H1 (cell line): ENCODE measurements at regions not wholly inside any gene's neighbourhood (a gene's known extent, or its start where the extent isn't known, plus 50 kb on each side); places are given as distances from the start of the nearest gene placed in this dataset.

ENCODE experiments used
- CTCF ChIA-PET: fragments of 300-600 bp; sonication (Branson Sonifier 250); formaldehyde crosslinking; loops from one replicate; lab custom pipeline; 2021; ENCODE audit not compliant: partially characterized antibody; lab: Charles Lee
- POLR2A ChIA-PET: fragments of 300-600 bp; sonication (Branson Sonifier 250); formaldehyde crosslinking; loops from one replicate; lab custom pipeline; 2021; ENCODE audit warnings: inconsistent platforms; ENCODE audit not compliant: partially characterized antibody; lab: Charles Lee
- DNase-seq, 2 experiments: peaks; one replicate each; pipeline versions ENCODE4 v3.0.0 to v3.0.0-alpha.2; 2010 to 2022; ENCODE audit warnings: low spot score in 2 of 2, low read depth in 1 of 2, mixed read lengths in 1 of 2
- FAIRE-seq: peaks from 2 replicates; lab custom pipeline; 2011; peaks lifted over from hg19 to GRCh38; lab: Jason Lieb, UNC
- H2AFZ ChIP-seq: 2 replicates; pipeline ENCODE4 v1.8.1; 2012; ENCODE audit warnings: low read length, inconsistent platforms
- H2AK5ac ChIP-seq: 2 replicates; pipeline ENCODE4 v1.6.1; 2013; ENCODE audit warnings: low read depth, low read length
- H2BK120ac ChIP-seq: replicated peaks from 2 replicates; pipeline ENCODE3; 2013; ENCODE audit warnings: low read depth, low read length, inconsistent platforms
- H2BK12ac ChIP-seq: 2 replicates; pipeline ENCODE4 v1.6.1; 2013; ENCODE audit warnings: low read depth, low read length
- H2BK15ac ChIP-seq: 2 replicates; pipeline ENCODE4 v1.6.1; 2013; ENCODE audit warnings: low read length
- H2BK20ac ChIP-seq: 2 replicates; pipeline ENCODE4 v1.6.1; 2013; ENCODE audit warnings: low read length
- H2BK5ac ChIP-seq: 2 replicates; pipeline ENCODE4 v1.6.1; 2013; ENCODE audit warnings: low read depth, low read length
- H3K14ac ChIP-seq: 2 replicates; pipeline ENCODE4 v1.6.1; 2013; ENCODE audit warnings: inconsistent platforms; ENCODE audit not compliant: insufficient read length
- H3K18ac ChIP-seq: 2 replicates; pipeline ENCODE4 v1.6.1; 2013; ENCODE audit warnings: low read length; ENCODE audit errors: extremely low read depth
- H3K23ac ChIP-seq: 2 replicates; pipeline ENCODE4 v1.6.1; 2013; ENCODE audit warnings: inconsistent platforms; ENCODE audit not compliant: insufficient read length
- H3K23me2 ChIP-seq: 2 replicates; pipeline ENCODE4 v1.6.1; 2013; ENCODE audit warnings: low read depth, low read length
- H3K27ac ChIP-seq: 2 replicates; pipeline ENCODE4 v1.6.1; 2011; ENCODE audit warnings: low read depth, low read length, inconsistent platforms
- H3K27me3 ChIP-seq, 4 experiments: replicated peaks in 1 of 4; 1 replicate in 1 of 4; 2 replicates in 3 of 4; pipeline versions ENCODE4 v1.6.1 to v1.8.1; 2011 to 2013; ENCODE audit warnings: low read length in 3 of 4, mild to moderate bottlenecking in 3 of 4, inconsistent platforms in 2 of 4, mixed read lengths in 2 of 4, moderate library complexity in 1 of 4; ENCODE audit not compliant: control insufficient read depth in 3 of 4, insufficient read depth in 3 of 4; ENCODE audit errors: extremely low read depth in 1 of 4
- H3K36me3 ChIP-seq, 4 experiments: 2 replicates each; pipeline versions ENCODE4 v1.6.1 to v1.8.1; 2011 to 2013; ENCODE audit warnings: mild to moderate bottlenecking in 4 of 4, low read length in 3 of 4, moderate library complexity in 2 of 4, control low read depth in 1 of 4, inconsistent platforms in 1 of 4; ENCODE audit not compliant: insufficient read depth in 4 of 4, control insufficient read depth in 2 of 4
- H3K4ac ChIP-seq: replicated peaks from 2 replicates; pipeline ENCODE3; 2013; ENCODE audit warnings: low read length, low read depth, mixed read lengths, inconsistent platforms; ENCODE audit not compliant: insufficient read length
- H3K4me1 ChIP-seq, 4 experiments: replicated peaks in 1 of 4; 1 replicate in 1 of 4; 2 replicates in 3 of 4; pipeline versions ENCODE4 v1.6.1 to v1.8.1; 2011 to 2013; ENCODE audit warnings: low read length in 3 of 4, inconsistent platforms in 2 of 4, mixed read lengths in 1 of 4; ENCODE audit not compliant: insufficient read depth in 4 of 4, control insufficient read depth in 3 of 4
- H3K4me2 ChIP-seq, 2 experiments: 2 replicates each; pipeline versions ENCODE4 v1.6.1 to v1.8.1; 2011 to 2013; ENCODE audit warnings: low read depth in 2 of 2, low read length in 2 of 2, control low read depth in 1 of 2, inconsistent platforms in 1 of 2, mild to moderate bottlenecking in 1 of 2; ENCODE audit not compliant: insufficient read depth in 1 of 2
- H3K4me3 ChIP-seq, 4 experiments: fragments of 200-600, 300-600 bp in 1 of 4; sonication (generic), shearing (Covaris generic), sonication (Bioruptor Twin) in 1 of 4; 2 replicates each; pipeline versions ENCODE4 v1.5.1 to v1.8.1; 2011 to 2016; ENCODE audit warnings: low read length in 4 of 4, low read depth in 3 of 4, control low read depth in 2 of 4, inconsistent platforms in 2 of 4, mild to moderate bottlenecking in 2 of 4, mixed read lengths in 1 of 4, moderate library complexity in 1 of 4; ENCODE audit not compliant: insufficient read depth in 2 of 4; ENCODE audit errors: extremely low read depth in 1 of 4
- H3K56ac ChIP-seq: replicated peaks from 2 replicates; pipeline ENCODE3; 2013; ENCODE audit warnings: low read depth, mild to moderate bottlenecking, mixed read lengths, low read length, inconsistent platforms; ENCODE audit not compliant: insufficient read length
- H3K79me1 ChIP-seq: 2 replicates; pipeline ENCODE4 v1.6.1; 2013; ENCODE audit warnings: low read depth, low read length, control low read depth
- H3K79me2 ChIP-seq, 2 experiments: 2 replicates each; pipeline versions ENCODE4 v1.6.1 to v1.8.1; 2012 to 2013; ENCODE audit warnings: low read length in 2 of 2, mild to moderate bottlenecking in 2 of 2, inconsistent platforms in 1 of 2; ENCODE audit not compliant: insufficient read depth in 2 of 2, control insufficient read depth in 1 of 2
- H3K9ac ChIP-seq, 4 experiments: replicated peaks in 1 of 4; 1 replicate in 1 of 4; 2 replicates in 3 of 4; pipeline versions ENCODE4 v1.6.1 to v1.8.1; 2011 to 2013; ENCODE audit warnings: low read depth in 3 of 4, low read length in 3 of 4, control low read depth in 2 of 4, mild to moderate bottlenecking in 2 of 4, moderate library complexity in 2 of 4, inconsistent platforms in 1 of 4; ENCODE audit errors: extremely low read depth in 1 of 4
- H3K9me3 ChIP-seq, 2 experiments: 2 replicates each; pipeline versions ENCODE4 v1.6.1 to v1.8.1; 2012 to 2013; ENCODE audit warnings: mild to moderate bottlenecking in 2 of 2, moderate library complexity in 2 of 2, control low read depth in 1 of 2, inconsistent platforms in 1 of 2, low read depth in 1 of 2, low read length in 1 of 2, mixed read lengths in 1 of 2; ENCODE audit not compliant: insufficient read depth in 2 of 2
- H4K20me1 ChIP-seq, 2 experiments: replicated peaks in 1 of 2; 2 replicates each; pipeline versions ENCODE3 to v1.8.1; 2011 to 2013; ENCODE audit warnings: inconsistent platforms in 2 of 2, low read length in 2 of 2, mild to moderate bottlenecking in 1 of 2; ENCODE audit not compliant: insufficient read depth in 2 of 2, control insufficient read depth in 1 of 2
- H4K5ac ChIP-seq: 2 replicates; pipeline ENCODE4 v1.6.1; 2013; ENCODE audit warnings: low read length, low read depth, mixed read lengths, inconsistent platforms; ENCODE audit not compliant: insufficient read length
- H4K8ac ChIP-seq: 2 replicates; pipeline ENCODE4 v1.8.0; 2013; ENCODE audit warnings: mild to moderate bottlenecking, moderate library complexity, low read length, inconsistent platforms; ENCODE audit not compliant: insufficient read depth; ENCODE audit errors: extremely low read depth
- H4K91ac ChIP-seq: replicated peaks from 2 replicates; pipeline ENCODE3; 2013; ENCODE audit warnings: low read length, mixed read lengths, inconsistent platforms; ENCODE audit not compliant: insufficient read length
- BRCA1 ChIP-seq: IDR thresholded peaks from 2 replicates; pipeline ENCODE4 v1.6.1; 2012; ENCODE audit warnings: low read depth, low read length, improper control_type of control experiment
- FOSL1 ChIP-seq: IDR thresholded peaks from 2 replicates; pipeline ENCODE4 v1.6.1; 2011; ENCODE audit warnings: mild to moderate bottlenecking, low read depth, low read length, moderate library complexity; ENCODE audit not compliant: insufficient read depth
- KDM4A ChIP-seq: IDR thresholded peaks from one replicate; pipeline ENCODE4 v1.7.1; 2012; ENCODE audit warnings: low read depth, mild to moderate bottlenecking, moderate library complexity, low read length, inconsistent platforms; ENCODE audit not compliant: severe bottlenecking
- NRF1 ChIP-seq: IDR thresholded peaks from 2 replicates; pipeline ENCODE4 v1.6.1; 2011; ENCODE audit warnings: mild to moderate bottlenecking, low read depth, low read length, improper control_type of control experiment
- SIN3A ChIP-seq, 2 experiments: IDR thresholded peaks in 1 of 2; conservative IDR thresholded peaks in 1 of 2; 2 replicates each; pipeline ENCODE4 v1.6.1; 2011 to 2012; ENCODE audit warnings: low read length in 2 of 2, improper control_type of control experiment in 1 of 2, low read depth in 1 of 2, mild to moderate bottlenecking in 1 of 2
- SIRT6 ChIP-seq: IDR thresholded peaks from one replicate; pipeline ENCODE4 v1.7.1; 2012; ENCODE audit warnings: low read length, inconsistent platforms
- SP2 ChIP-seq: IDR thresholded peaks from 2 replicates; pipeline ENCODE4 v1.6.1; 2012; ENCODE audit warnings: mild to moderate bottlenecking, low read length, inconsistent platforms
- SRF ChIP-seq: IDR thresholded peaks from 2 replicates; pipeline ENCODE4 v1.6.1; 2011; ENCODE audit warnings: mild to moderate bottlenecking, low read depth, low read length, moderate library complexity
- TBP ChIP-seq: IDR thresholded peaks from 2 replicates; pipeline ENCODE4 v1.6.1; 2011; ENCODE audit warnings: low read depth, low read length, improper control_type of control experiment
- USF2 ChIP-seq: IDR thresholded peaks from 2 replicates; pipeline ENCODE4 v1.6.1; 2011; ENCODE audit warnings: low read length, improper control_type of control experiment
- WGBS, 2 experiments: shearing (Covaris generic) in 1 of 2; methylation state at CpG; one replicate each; pipeline versions ENCODE4 v1.1.6 to v1.1.7; 2013 to 2015; ENCODE audit warnings: low lambda C conversion rate in 2 of 2, mixed read lengths in 2 of 2, inconsistent platforms in 1 of 2, low coverage in 1 of 2, missing lambda C conversion rate in 1 of 2; ENCODE audit not compliant: insufficient replicate concordance in 2 of 2, insufficient coverage in 1 of 2, insufficient read length in 1 of 2; ENCODE audit errors: extremely low coverage in 1 of 2, missing lambda C conversion rate in 1 of 2; 5-methylcytosine and 5-hydroxymethylcytosine counted together

GRCh38 chr5:106661866-106662265 is 1008.9 kb downstream of the EFNA5 start:
- H2BK20ac ChIP-seq: no peak overlapping the region
- no peak overlapping the region for H2BK15ac ChIP-seq
- TF ChIP-seq KDM4A: no peak
- no peak for TF ChIP-seq SIN3A (conservative IDR thresholded peaks at IDR 0.05 in 1 of 2, IDR thresholded peaks at IDR 0.05 in 1 of 2; ENCODE audit: low read depth in 1 of 2, low read length in 2 of 2)
- TF ChIP-seq USF2: no peak
- TF ChIP-seq NRF1: no peak
- no peak for TF ChIP-seq BRCA1
- TF ChIP-seq TBP: no peak
- no peak for TF ChIP-seq FOSL1
- no peak for TF ChIP-seq SRF
- no peak for TF ChIP-seq SP2
- no peak for TF ChIP-seq SIRT6
- no peak overlapping the region for H3K4me3 ChIP-seq
- no peak overlapping the region for H3K18ac ChIP-seq
- POLR2A ChIA-PET: interaction anchor here (0.6 kb wide), 1 partner anchor 38 kb away, joined by 4 read pairs; no protein-coding TSS in a partner anchor
- H3K9ac ChIP-seq: no peak overlapping the region
- no peaks in the 10 kb centered on the region for H3K4me1 ChIP-seq
- H3K4me2 ChIP-seq: no peak overlapping the region
- H4K5ac ChIP-seq: no peak overlapping the region
- no peaks in the 10 kb centered on the region for H3K79me1 ChIP-seq
- no peaks in the 10 kb centered on the region for H3K36me3 ChIP-seq
- H3K56ac ChIP-seq: no peak overlapping the region
- no peak overlapping the region for H3K4ac ChIP-seq
- H3K27me3 ChIP-seq: no peaks in the 10 kb centered on the region
- H3K27ac ChIP-seq: no peak overlapping the region
- no peak overlapping the region for H4K91ac ChIP-seq
- WGBS, 2 experiments: 74% methylated on average over 2 of the region's 2 CpGs; no CpG with 5 or more reads in 1 of the 2 experiments
- no peak overlapping the region for H2BK120ac ChIP-seq
- CTCF ChIA-PET: no interaction called here
- DNase-seq (no peak), FAIRE-seq (no peak)
- no peaks in the 10 kb centered on the region for H3K9me3 ChIP-seq
- H3K23me2 ChIP-seq: no peaks in the 10 kb centered on the region
- no peak overlapping the region for H2BK12ac ChIP-seq
- no peaks in the 10 kb centered on the region for H3K79me2 ChIP-seq
- H3K14ac ChIP-seq: no peak overlapping the region
- no peak overlapping the region for H3K23ac ChIP-seq
- H4K8ac ChIP-seq: no peak overlapping the region
- no peak overlapping the region for H2AFZ ChIP-seq
- H2AK5ac ChIP-seq: no peak overlapping the region
- H4K20me1 ChIP-seq: no peaks in the 10 kb centered on the region
- no peak overlapping the region for H2BK5ac ChIP-seq
